ENCODE measurements at regions not wholly inside any gene's neighbourhood (a gene's known extent, or its start where the extent isn't known, plus 50 kb on each side); places are given as distances from the start of the nearest gene placed in this dataset.
A peak's percentile ranks its signal among the peaks of the same experiment; 100 is the strongest.

- DNase-seq (ENCODE audit: low read depth, low spot score) = no peak
- TF ChIP-seq, protein P1, sequence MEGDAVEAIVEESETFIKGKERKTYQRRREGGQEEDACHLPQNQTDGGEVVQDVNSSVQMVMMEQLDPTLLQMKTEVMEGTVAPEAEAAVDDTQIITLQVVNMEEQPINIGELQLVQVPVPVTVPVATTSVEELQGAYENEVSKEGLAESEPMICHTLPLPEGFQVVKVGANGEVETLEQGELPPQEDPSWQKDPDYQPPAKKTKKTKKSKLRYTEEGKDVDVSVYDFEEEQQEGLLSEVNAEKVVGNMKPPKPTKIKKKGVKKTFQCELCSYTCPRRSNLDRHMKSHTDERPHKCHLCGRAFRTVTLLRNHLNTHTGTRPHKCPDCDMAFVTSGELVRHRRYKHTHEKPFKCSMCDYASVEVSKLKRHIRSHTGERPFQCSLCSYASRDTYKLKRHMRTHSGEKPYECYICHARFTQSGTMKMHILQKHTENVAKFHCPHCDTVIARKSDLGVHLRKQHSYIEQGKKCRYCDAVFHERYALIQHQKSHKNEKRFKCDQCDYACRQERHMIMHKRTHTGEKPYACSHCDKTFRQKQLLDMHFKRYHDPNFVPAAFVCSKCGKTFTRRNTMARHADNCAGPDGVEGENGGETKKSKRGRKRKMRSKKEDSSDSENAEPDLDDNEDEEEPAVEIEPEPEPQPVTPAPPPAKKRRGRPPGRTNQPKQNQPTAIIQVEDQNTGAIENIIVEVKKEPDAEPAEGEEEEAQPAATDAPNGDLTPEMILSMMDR (IDR thresholded peaks at IDR 0.05; ENCODE audit: insufficient read depth, low read length, missing control alignments) = no peak
- ChIA-PET POLR2A (no interaction called here), CTCF (interaction anchor here (1.4 to 3.8 kb wide), 2 partner anchors 9 to 131 kb away, joined by 6 to 34 read pairs; no protein-coding TSS in a partner anchor)
- no peak overlapping the region for H3K4me3 ChIP-seq (ENCODE audit: low read depth, low read length)
Observed at GRCh38 chr17:12536021-12536420, 129.7 kb upstream of the MYOCD start.

GRCh38 chr17:12536472-12536871 is 129.2 kb upstream of the MYOCD start:
- POLR2A ChIA-PET = no interaction called here
- TF ChIP-seq, protein P1 (IDR thresholded peaks at IDR 0.05; ENCODE audit: insufficient read depth, low read length, missing control alignments) = no peak
- no peak overlapping the region for H3K4me3 ChIP-seq (ENCODE audit: low read depth, low read length)
- DNase-seq (ENCODE audit: low read depth, low spot score) = no peak
- CTCF ChIA-PET = interaction anchor here (1.4 to 3.8 kb wide), 2 partner anchors 9 to 131 kb away, joined by 6 to 34 read pairs; no protein-coding TSS in a partner anchor

GRCh38 chr17:12537436-12537835 is 128.3 kb upstream of the MYOCD start:
- CTCF ChIA-PET = interaction anchor here (0.9 to 1.6 kb wide), 5 partner anchors 8 to 465 kb away, joined by 3 to 19 read pairs (median 3); no protein-coding TSS in a partner anchor
- no peak for DNase-seq (ENCODE audit: low read depth, low spot score)
- H3K4me3 ChIP-seq (ENCODE audit: low read depth, low read length) = no peak overlapping the region
- POLR2A ChIA-PET = no interaction called here
- TF ChIP-seq, protein P1 (IDR thresholded peaks at IDR 0.05; ENCODE audit: insufficient read depth, low read length, missing control alignments) = no peak

DNA sequence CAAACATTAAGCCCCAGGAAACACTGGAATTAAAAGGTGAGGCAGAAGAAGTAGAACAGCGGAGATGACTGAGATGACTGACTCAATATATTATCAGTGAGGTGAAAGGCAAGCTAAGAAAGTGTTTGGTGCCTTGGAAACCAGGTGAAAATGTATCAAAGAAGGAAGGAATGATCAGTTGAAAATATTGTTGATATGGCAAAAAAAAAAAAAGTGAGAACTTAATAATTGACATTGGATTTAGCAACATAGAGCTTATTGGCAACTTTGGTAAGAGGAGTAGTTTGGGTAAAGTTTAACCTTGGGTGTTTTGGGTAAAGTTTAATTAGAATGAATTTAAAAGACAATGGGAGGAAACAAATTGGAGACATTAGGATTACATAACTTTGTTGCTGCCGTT is 127.7 kb upstream of the MYOCD start:
- TF ChIP-seq, protein P1 (IDR thresholded peaks at IDR 0.05; ENCODE audit: insufficient read depth, low read length, missing control alignments) = no peak
- ChIA-PET CTCF (interaction anchor here (0.8 to 1.6 kb wide), 6 partner anchors 8 to 465 kb away, joined by 3 to 19 read pairs (median 3); no protein-coding TSS in a partner anchor), POLR2A (no interaction called here)

DNA sequence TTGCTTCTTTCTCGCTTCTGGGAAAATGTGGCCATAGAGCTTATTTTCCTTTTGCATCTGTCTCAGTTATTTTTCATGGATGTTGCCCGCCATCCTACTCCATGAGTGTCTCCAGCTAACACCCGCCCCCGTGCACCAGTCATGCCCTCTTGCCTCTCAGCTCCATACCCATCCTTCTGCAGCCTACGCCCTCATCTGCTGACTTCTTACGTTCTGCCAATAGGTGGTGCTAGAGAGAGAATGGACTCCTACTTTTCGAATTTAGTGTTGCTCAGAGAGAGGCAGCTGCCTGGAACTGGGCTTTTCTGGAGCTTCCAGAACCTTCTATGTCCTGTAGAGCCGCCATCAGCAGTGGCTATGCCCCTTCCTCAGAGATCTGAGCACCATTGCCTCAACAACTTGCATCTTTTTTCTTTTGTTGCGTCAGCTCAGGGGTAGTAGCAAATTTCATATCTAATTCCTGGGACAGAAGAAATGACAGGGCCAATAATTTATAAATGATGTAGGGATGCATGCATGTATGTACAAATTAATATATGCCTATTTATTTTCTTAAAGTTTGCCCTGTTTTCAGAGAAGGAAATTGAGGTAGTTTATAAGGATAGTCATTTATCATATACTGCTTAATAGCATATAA is 119.7 kb upstream of the MYOCD start:
- TF ChIP-seq, protein P1 (IDR thresholded peaks at IDR 0.05; ENCODE audit: insufficient read depth, low read length, missing control alignments) = peak; percentile 83
- ChIA-PET CTCF (interaction anchor here (0.6 to 8.3 kb wide), 73 partner anchors 8 to 463 kb away, joined by 3 to 140 read pairs (median 4); partner anchors contain the start of gene MYOCD), POLR2A (interaction anchor here (0.9 kb wide), 1 partner anchor 119 kb away, joined by 3 read pairs; the partner anchor contains the start of gene MYOCD)
- H3K4me3 ChIP-seq (ENCODE audit: low read depth, low read length) = no peak overlapping the region
- no peak for DNase-seq (ENCODE audit: low read depth, low spot score)

More for the DNA sequence above, 127.7 kb upstream of the MYOCD start:
- no peak overlapping the region for H3K4me3 ChIP-seq (ENCODE audit: low read depth, low read length)
- no peak for DNase-seq (ENCODE audit: low read depth, low spot score)

DNA sequence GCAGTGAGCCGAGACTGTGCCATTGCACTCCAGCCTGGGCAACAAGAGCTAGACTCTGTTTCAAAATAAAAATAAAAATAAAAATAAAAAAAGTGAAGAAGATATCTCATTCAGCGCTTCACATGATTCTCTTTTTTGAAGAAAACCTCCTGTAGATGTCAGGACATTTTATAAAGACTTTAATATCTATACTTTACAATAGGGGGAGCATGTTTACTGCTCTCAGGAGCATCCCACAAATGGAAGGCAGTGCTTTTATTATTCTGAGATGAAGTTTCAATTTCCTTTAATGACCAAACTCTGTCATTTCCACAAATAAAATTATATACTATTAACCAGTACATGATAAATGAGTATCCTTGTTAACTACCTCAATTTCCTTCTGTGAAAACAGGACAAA is 118.7 kb upstream of the MYOCD start:
- TF ChIP-seq, protein P1 (IDR thresholded peaks at IDR 0.05; ENCODE audit: insufficient read depth, low read length, missing control alignments) = no peak
- ChIA-PET POLR2A (no interaction called here), CTCF (interaction anchor here (0.9 to 8.3 kb wide), 18 partner anchors 10 to 290 kb away, joined by 3 to 140 read pairs (median 13); partner anchors contain the start of gene MYOCD)
- H3K4me3 ChIP-seq (ENCODE audit: low read depth, low read length) = no peak overlapping the region
- no peak for DNase-seq (ENCODE audit: low read depth, low spot score)

Data from AG04449 (cell line).